Endothelial cell of umbilical vein (primary cell): ENCODE measurements at regions not wholly inside any gene's neighbourhood (a gene's known extent, or its start where the extent isn't known, plus 50 kb on each side); places are given as distances from the start of the nearest gene placed in this dataset.

Experiments used
- BruUV-seq: library from RNA; stranded (reverse); fragments of 400-500 nt; replicated peaks from 2 replicates; lab custom pipeline; 2021; lab: Mats Ljungman, UMichigan
- CTCF ChIA-PET: fragments of 300-600, 350-600 bp; sonication (Branson Sonifier 250); formaldehyde crosslinking; loops from one replicate; lab custom pipeline; 2021; ENCODE audit warnings: antibody characterized with exemption, inconsistent platforms; lab: Charles Lee
- POLR2A ChIA-PET: fragments of 300-600, 350-600 bp; sonication (Branson Sonifier 250); formaldehyde crosslinking; loops from one replicate; lab custom pipeline; 2021; ENCODE audit warnings: antibody characterized with exemption, inconsistent platforms; lab: Charles Lee
- DNase-seq: peaks from one replicate; pipeline ENCODE4 v3.0.0-alpha.2; 2011; ENCODE audit warnings: low read depth, low spot score
- FAIRE-seq: peaks from 2 replicates; lab custom pipeline; 2011; peaks lifted over from hg19 to GRCh38; lab: Jason Lieb, UNC
- H2AFZ ChIP-seq: 2 replicates; pipeline ENCODE4 v1.6.0; 2012; ENCODE audit warnings: low read depth, low read length, control low read depth, inconsistent platforms
- H3K27ac ChIP-seq: 2 replicates; pipeline ENCODE4 v1.5.1; 2011; ENCODE audit warnings: low read depth, mild to moderate bottlenecking, control low read depth, low read length, moderate library complexity; ENCODE audit not compliant: insufficient read depth
- H3K27me3 ChIP-seq, 2 experiments: 2 replicates each; pipeline versions ENCODE4 v1.6.0 to v1.6.1; 2011; ENCODE audit warnings: low read length in 2 of 2, mixed read lengths in 1 of 2; ENCODE audit not compliant: control insufficient read depth in 2 of 2, insufficient read depth in 2 of 2
- H3K36me3 ChIP-seq, 2 experiments: 2 replicates in 1 of 2; 3 replicates in 1 of 2; pipeline ENCODE4 v1.5.1; 2011; ENCODE audit warnings: low read length in 2 of 2, mild to moderate bottlenecking in 1 of 2, moderate library complexity in 1 of 2; ENCODE audit not compliant: control insufficient read depth in 2 of 2, insufficient read depth in 2 of 2; ENCODE audit errors: extremely low read depth in 1 of 2
- H3K4me1 ChIP-seq: 3 replicates; pipeline ENCODE4 v1.5.1; 2011; ENCODE audit warnings: mild to moderate bottlenecking, low read length; ENCODE audit not compliant: control insufficient read depth, insufficient read depth; ENCODE audit errors: extremely low read depth
- H3K4me2 ChIP-seq: 2 replicates; pipeline ENCODE4 v1.6.1; 2011; ENCODE audit warnings: low read length, control low read depth, mixed read lengths; ENCODE audit not compliant: insufficient read depth
- H3K4me3 ChIP-seq, 3 experiments: fragments of 200-600 bp in 1 of 3; sonication (generic), shearing (Covaris generic) in 1 of 3; replicated peaks in 1 of 3; 2 replicates each; pipeline ENCODE4 v1.5.1; 2011 to 2016; ENCODE audit warnings: control low read depth in 3 of 3, low read length in 3 of 3, mild to moderate bottlenecking in 2 of 3, inconsistent platforms in 1 of 3, low read depth in 1 of 3, moderate library complexity in 1 of 3; ENCODE audit not compliant: insufficient read depth in 1 of 3
- H3K79me2 ChIP-seq: 2 replicates; pipeline ENCODE4 v1.6.0; 2012; ENCODE audit warnings: low read length, inconsistent platforms; ENCODE audit not compliant: control insufficient read depth, insufficient read depth
- H3K9ac ChIP-seq: replicated peaks from 2 replicates; pipeline ENCODE3; 2011; ENCODE audit warnings: low read length, control low read depth; ENCODE audit not compliant: insufficient read depth; ENCODE audit errors: extremely low read depth
- H3K9me1 ChIP-seq: replicated peaks from 3 replicates; pipeline ENCODE4 v1.6.0; 2011; ENCODE audit warnings: mild to moderate bottlenecking, low read length; ENCODE audit not compliant: control insufficient read depth, insufficient read depth; ENCODE audit errors: extremely low read depth
- H3K9me3 ChIP-seq: replicated peaks from 2 replicates; pipeline ENCODE4 v1.5.1; 2012; ENCODE audit warnings: low read length, inconsistent platforms; ENCODE audit not compliant: control insufficient read depth, insufficient read depth
- H4K20me1 ChIP-seq: replicated peaks from 2 replicates; pipeline ENCODE3; 2011; ENCODE audit warnings: mild to moderate bottlenecking, low read length; ENCODE audit not compliant: control insufficient read depth, insufficient read depth; ENCODE audit errors: extremely low read depth
- EZH2 ChIP-seq: IDR thresholded peaks from 2 replicates; pipeline ENCODE4 v1.6.1; 2012; ENCODE audit warnings: borderline replicate concordance, low read depth, mild to moderate bottlenecking, moderate library complexity, low read length, inconsistent platforms; ENCODE audit not compliant: severe bottlenecking
- FOS ChIP-seq: IDR thresholded peaks from 2 replicates; pipeline ENCODE4 v1.6.1; 2011; ENCODE audit warnings: mild to moderate bottlenecking, low read length, moderate library complexity, borderline replicate concordance; ENCODE audit not compliant: insufficient read depth
- GATA2 ChIP-seq: IDR thresholded peaks from 2 replicates; pipeline ENCODE4 v1.7.0; 2011; ENCODE audit warnings: low read depth, mild to moderate bottlenecking, moderate library complexity, mixed read lengths, low read length; ENCODE audit not compliant: insufficient read length, insufficient read depth
- JUN ChIP-seq: IDR thresholded peaks from 2 replicates; pipeline ENCODE4 v1.6.1; 2011; ENCODE audit warnings: borderline replicate concordance, low read depth; ENCODE audit not compliant: insufficient read length, insufficient read depth
- MAX ChIP-seq: IDR thresholded peaks from 2 replicates; pipeline ENCODE4 v1.6.1; 2011; ENCODE audit not compliant: insufficient read depth, insufficient read length
- MYC ChIP-seq: IDR thresholded peaks from one replicate; pipeline ENCODE4 v1.6.1; 2011; ENCODE audit warnings: mild to moderate bottlenecking, low read depth, low read length
- POLR2A ChIP-seq: IDR thresholded peaks from 2 replicates; pipeline ENCODE4 v1.6.1; 2012; ENCODE audit warnings: low read depth, mild to moderate bottlenecking, control low read depth, low read length
- POLR2AphosphoS5 ChIP-seq: IDR thresholded peaks from 2 replicates; pipeline ENCODE4 v1.6.1; 2012; ENCODE audit warnings: low read depth, mild to moderate bottlenecking, control low read depth, low read length, moderate library complexity; ENCODE audit not compliant: insufficient read depth
- dilution Hi-C: fragments of 300-500 bp; cut with MboI; formaldehyde crosslinking; loops from one replicate; pipeline ENCODE4 v1.15.0; 2019; ENCODE audit warnings: low sequenced_read_pairs; ENCODE audit not compliant: extremely low pct_ligation_motif_present
- intact Hi-C: fragments of 100-400 bp; cut with micrococcal nuclease; formaldehyde crosslinking; loops from one replicate; pipeline ENCODE4 v1.10.0; 2022
- TF ChIP-seq, protein P1 (sequence below), 2 donors: IDR thresholded peaks; 1 replicate in 1 of 2; 2 replicates in 1 of 2; pipeline ENCODE4 v1.5.1; 2011; ENCODE audit warnings: low read length in 2 of 2, mild to moderate bottlenecking in 2 of 2, moderate library complexity in 2 of 2, control low read depth in 1 of 2, inconsistent platforms in 1 of 2, low read depth in 1 of 2; ENCODE audit not compliant: insufficient read depth in 1 of 2; ENCODE audit errors: extremely low read depth in 1 of 2

DNA sequence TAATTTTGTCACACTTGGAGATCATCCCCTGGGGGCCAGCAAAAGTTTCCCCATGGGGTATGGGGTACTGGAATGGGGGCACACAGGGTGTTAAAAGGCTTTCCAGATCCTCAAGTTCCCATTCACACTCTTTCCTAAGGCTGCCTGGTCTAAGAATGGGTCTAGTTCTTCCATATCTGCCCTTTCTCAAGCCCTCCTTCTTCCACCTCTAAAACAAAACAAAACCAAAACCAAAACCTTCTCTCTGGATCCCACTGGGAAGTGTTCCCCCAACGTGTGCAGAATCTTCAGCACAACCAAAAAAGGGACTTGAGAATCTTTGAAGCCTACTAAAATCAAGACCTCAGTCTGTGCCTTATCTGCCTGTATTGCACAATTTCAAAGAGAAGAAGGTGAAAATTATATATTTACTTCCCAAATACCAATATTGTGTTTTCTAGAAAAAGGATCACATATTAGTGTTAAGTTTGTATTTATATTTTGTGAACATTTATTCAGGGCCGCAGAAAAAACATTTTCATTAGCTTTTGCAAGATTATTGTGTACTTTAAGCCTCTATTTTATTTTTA, 207.2 kb upstream of the TCF4 start:
- FAIRE-seq (no peak), DNase-seq (no peak)
- Histone ChIP-seq H3K4me2 (no peak overlapping the region), H3K9ac (no peak overlapping the region), H3K27ac (no peak overlapping the region), H3K4me1 (peaks cover 9% of the 10 kb centered on the region), H3K27me3 (no peaks in the 10 kb centered on the region), H3K36me3 (no peaks in the 10 kb centered on the region), H2AFZ (no peak overlapping the region), H3K4me3 (no peak overlapping the region), H3K79me2 (no peaks in the 10 kb centered on the region), H4K20me1 (no peaks in the 10 kb centered on the region), H3K9me3 (no peaks in the 10 kb centered on the region), H3K9me1 (no peaks in the 10 kb centered on the region)
- no peak for TF ChIP-seq POLR2AphosphoS5
- no peak for TF ChIP-seq FOS
- TF ChIP-seq, protein P1, sequence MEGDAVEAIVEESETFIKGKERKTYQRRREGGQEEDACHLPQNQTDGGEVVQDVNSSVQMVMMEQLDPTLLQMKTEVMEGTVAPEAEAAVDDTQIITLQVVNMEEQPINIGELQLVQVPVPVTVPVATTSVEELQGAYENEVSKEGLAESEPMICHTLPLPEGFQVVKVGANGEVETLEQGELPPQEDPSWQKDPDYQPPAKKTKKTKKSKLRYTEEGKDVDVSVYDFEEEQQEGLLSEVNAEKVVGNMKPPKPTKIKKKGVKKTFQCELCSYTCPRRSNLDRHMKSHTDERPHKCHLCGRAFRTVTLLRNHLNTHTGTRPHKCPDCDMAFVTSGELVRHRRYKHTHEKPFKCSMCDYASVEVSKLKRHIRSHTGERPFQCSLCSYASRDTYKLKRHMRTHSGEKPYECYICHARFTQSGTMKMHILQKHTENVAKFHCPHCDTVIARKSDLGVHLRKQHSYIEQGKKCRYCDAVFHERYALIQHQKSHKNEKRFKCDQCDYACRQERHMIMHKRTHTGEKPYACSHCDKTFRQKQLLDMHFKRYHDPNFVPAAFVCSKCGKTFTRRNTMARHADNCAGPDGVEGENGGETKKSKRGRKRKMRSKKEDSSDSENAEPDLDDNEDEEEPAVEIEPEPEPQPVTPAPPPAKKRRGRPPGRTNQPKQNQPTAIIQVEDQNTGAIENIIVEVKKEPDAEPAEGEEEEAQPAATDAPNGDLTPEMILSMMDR (IDR thresholded peaks at IDR 0.05; ENCODE audit: extremely low read depth in 1 of 2, insufficient read depth in 1 of 2, low read depth in 1 of 2, low read length in 2 of 2), result no peak
- TF ChIP-seq POLR2A, result no peak
- no peak for TF ChIP-seq JUN
- no peak for TF ChIP-seq GATA2
- TF ChIP-seq MAX, result no peak
- TF ChIP-seq MYC, result no peak
- no peak for TF ChIP-seq EZH2
- ChIA-PET CTCF (no interaction called here), POLR2A (no interaction called here)
- dilution Hi-C loops, result no loop called here
- intact Hi-C loops, result loop anchor here (10.0 kb wide), 1 partner anchor 520 kb away; no protein-coding TSS in a partner anchor
- no TSS peak for BruUV-seq
